PC-9 (cell line): ENCODE measurements at regions not wholly inside any gene's neighbourhood (a gene's known extent, or its start where the extent isn't known, plus 50 kb on each side); places are given as distances from the start of the nearest gene placed in this dataset.
A peak's percentile ranks its signal among the peaks of the same experiment; 100 is the strongest.

ENCODE experiments used
- BruUV-seq: library from RNA; stranded (reverse); fragments of 400-500 nt; replicated peaks from 2 replicates; lab custom pipeline; 2021; lab: Mats Ljungman, UMichigan
- CTCF ChIA-PET: fragments of 300-600 bp; sonication (Branson Sonifier 250); formaldehyde crosslinking; loops from one replicate; lab custom pipeline; 2022; ENCODE audit warnings: antibody characterized with exemption; lab: Charles Lee
- POLR2A ChIA-PET: fragments of 300-600 bp; sonication (Branson Sonifier 250); formaldehyde crosslinking; loops from one replicate; lab custom pipeline; 2022; ENCODE audit warnings: antibody characterized with exemption; ENCODE audit not compliant: unreplicated experiment; lab: Charles Lee
- DNase-seq, 2 experiments: peaks; one replicate each; pipeline versions ENCODE4 v3.0.0 to v3.0.0-alpha.2; 2015 to 2022; ENCODE audit warnings: mixed read lengths in 1 of 2
- H2AFZ ChIP-seq: fragments of 200-600 bp; sonication (generic); 2 replicates; pipeline ENCODE4 v1.8.1; 2017; ENCODE audit warnings: antibody characterized with exemption
- H3F3A ChIP-seq: fragments of 200-600 bp; sonication (generic); 2 replicates; pipeline ENCODE4 v1.8.1; 2017; ENCODE audit warnings: antibody characterized with exemption, mild to moderate bottlenecking, low read depth; ENCODE audit not compliant: insufficient read depth
- H3K27ac ChIP-seq: fragments of 200-600 bp; sonication (generic); 2 replicates; pipeline ENCODE4 v1.6.1; 2016; ENCODE audit warnings: mixed run types
- H3K27me3 ChIP-seq: fragments of 200-600 bp; sonication (generic); 2 replicates; pipeline ENCODE4 v1.6.1; 2016; ENCODE audit warnings: low read depth, mixed run types; ENCODE audit not compliant: insufficient read depth
- H3K36me3 ChIP-seq: fragments of 200-600 bp; sonication (generic); 2 replicates; pipeline ENCODE4 v1.6.1; 2016; ENCODE audit warnings: low read depth, mixed run types
- H3K4me1 ChIP-seq: fragments of 200-600 bp; sonication (generic); replicated peaks from 2 replicates; pipeline ENCODE4 v1.6.1; 2016; ENCODE audit warnings: mixed run types; ENCODE audit not compliant: insufficient read depth
- H3K4me2 ChIP-seq: fragments of 200-600 bp; sonication (generic); 2 replicates; pipeline ENCODE4 v1.6.1; 2017; ENCODE audit warnings: mixed run types
- H3K4me3 ChIP-seq: fragments of 200-600 bp; sonication (generic); 2 replicates; pipeline ENCODE4 v1.6.1; 2016; ENCODE audit warnings: mixed run types
- H3K79me2 ChIP-seq: fragments of 200-600 bp; sonication (generic); 2 replicates; pipeline ENCODE4 v1.6.1; 2017; ENCODE audit warnings: low read depth, mixed run types
- H3K9me2 ChIP-seq: fragments of 200-600 bp; sonication (generic); 2 replicates; pipeline ENCODE4 v1.8.1; 2017; ENCODE audit warnings: mild to moderate bottlenecking; ENCODE audit not compliant: insufficient read depth
- H3K9me3 ChIP-seq: fragments of 200-600 bp; sonication (generic); 2 replicates; pipeline ENCODE4 v1.8.1; 2016; ENCODE audit warnings: low read depth; ENCODE audit not compliant: insufficient read depth
- H4K20me1 ChIP-seq: fragments of 200-600 bp; sonication (generic); 2 replicates; pipeline ENCODE4 v1.8.1; 2017; ENCODE audit not compliant: insufficient read depth
- CTCF ChIP-seq: fragments of 200-600 bp; sonication (generic); conservative IDR thresholded peaks from 2 replicates; pipeline ENCODE4 v1.6.1; 2017; ENCODE audit warnings: mixed run types, antibody characterized with exemption, mild to moderate bottlenecking, moderate library complexity
- EZH2 ChIP-seq: fragments of 200-600 bp; sonication (generic); IDR thresholded peaks from 2 replicates; pipeline ENCODE4 v1.8.0; 2017; ENCODE audit warnings: antibody characterized with exemption, low read depth
- intact Hi-C: fragments of 100-400 bp; cut with micrococcal nuclease; formaldehyde crosslinking; loops from one replicate; pipeline ENCODE4 v1.10.0; 2022; ENCODE audit not compliant: unreplicated experiment

- peak; percentile 34 to 78 for DNase-seq
- H3K9me3 ChIP-seq, result no peaks in the 10 kb centered on the region
- TF ChIP-seq CTCF (no peak), EZH2 (no peak)
- no TSS peak for BruUV-seq
- CTCF ChIA-PET, result no interaction called here
- no peak overlapping the region; the same call in 1 of the 2 replicates for H2AFZ ChIP-seq
- intact Hi-C loops, result loop anchor here (2.0 to 5.0 kb wide), 2 partner anchors 56 to 310 kb away; no protein-coding TSS in a partner anchor
- no peaks in the 10 kb centered on the region for H3K36me3 ChIP-seq
- peaks cover 12% of the 10 kb centered on the region; the same call in 1 of the 2 replicates for H3F3A ChIP-seq
- no peaks in the 10 kb centered on the region for H4K20me1 ChIP-seq
- H3K27ac ChIP-seq, result peak overlapping the region; percentile 46
- H3K9me2 ChIP-seq, result no peaks in the 10 kb centered on the region
- peaks cover 49% of the 10 kb centered on the region for H3K4me1 ChIP-seq
- no peaks in the 10 kb centered on the region for H3K27me3 ChIP-seq
- no peak overlapping the region for H3K4me3 ChIP-seq
- POLR2A ChIA-PET, result interaction anchor here (0.6 kb wide), 1 partner anchor 146 kb away, joined by 3 read pairs; no protein-coding TSS in a partner anchor
- peak overlapping the region; percentile 46 for H3K4me2 ChIP-seq
- no peaks in the 10 kb centered on the region for H3K79me2 ChIP-seq
Measured at GRCh38 chr7:39892361-39892760, 57.7 kb upstream of the CDK13 start.

- no peak overlapping the region for H3K4me2 ChIP-seq
- no peaks in the 10 kb centered on the region for H4K20me1 ChIP-seq
- no peaks in the 10 kb centered on the region for H3K9me2 ChIP-seq
- ChIA-PET CTCF (interaction anchor here (0.6 kb wide), 1 partner anchor 103 kb away, joined by 7 read pairs; no protein-coding TSS in a partner anchor), POLR2A (no interaction called here)
- intact Hi-C loops, result loop anchor here (5.0 kb wide), 1 partner anchor 313 kb away; no protein-coding TSS in a partner anchor
- H3K79me2 ChIP-seq, result no peaks in the 10 kb centered on the region
- DNase-seq, result no peak
- TF ChIP-seq CTCF (no peak), EZH2 (no peak)
- BruUV-seq, result no TSS peak
- H3F3A ChIP-seq, result peaks cover 12% of the 10 kb centered on the region; the same call in 1 of the 2 replicates
- no peaks in the 10 kb centered on the region for H3K9me3 ChIP-seq
- H2AFZ ChIP-seq, result no peak overlapping the region
- peaks cover 29% of the 10 kb centered on the region for H3K4me1 ChIP-seq
- H3K27ac ChIP-seq, result no peak overlapping the region
- H3K4me3 ChIP-seq, result no peak overlapping the region
- no peaks in the 10 kb centered on the region for H3K36me3 ChIP-seq
- no peaks in the 10 kb centered on the region for H3K27me3 ChIP-seq
Measured at GRCh38 chr7:39894904-39895303, 55.2 kb upstream of the CDK13 start.

- TF ChIP-seq EZH2, result no peak
- TF ChIP-seq CTCF, result no peak
- CTCF ChIA-PET, result interaction anchor here (0.9 to 1.3 kb wide), 5 partner anchors 9 to 156 kb away, joined by 3 to 8 read pairs (median 5); no protein-coding TSS in a partner anchor
- H3K36me3 ChIP-seq, result no peaks in the 10 kb centered on the region
- POLR2A ChIA-PET, result interaction anchor here (0.6 kb wide), 1 partner anchor 53 kb away, joined by 6 read pairs; the partner anchor contains the start of gene CDK13
- no TSS peak for BruUV-seq
- H3K9me2 ChIP-seq, result no peaks in the 10 kb centered on the region
- no peaks in the 10 kb centered on the region for H3K79me2 ChIP-seq
- no peaks in the 10 kb centered on the region for H4K20me1 ChIP-seq
- peak overlapping the region; percentile 24; the same call in 1 of the 2 replicates for H3K4me3 ChIP-seq
- peaks cover 5% of the 10 kb centered on the region; the same call in 1 of the 2 replicates for H3F3A ChIP-seq
- intact Hi-C loops, result loop anchor here (1.0 kb wide), 1 partner anchor 155 kb away; no protein-coding TSS in a partner anchor
- no peaks in the 10 kb centered on the region for H3K9me3 ChIP-seq
- H3K4me1 ChIP-seq, result peaks cover 22% of the 10 kb centered on the region
- H2AFZ ChIP-seq, result peak overlapping the region; percentile 29; the same call in 1 of the 2 replicates
- DNase-seq, result no peak
- H3K4me2 ChIP-seq, result peak overlapping the region; percentile 66
- H3K27me3 ChIP-seq, result no peaks in the 10 kb centered on the region
- no peak overlapping the region for H3K27ac ChIP-seq
Measured at GRCh38 chr7:39896840-39897239, 53.2 kb upstream of the CDK13 start.
